ENCODE measurements at regions not wholly inside any gene's neighbourhood (a gene's known extent, or its start where the extent isn't known, plus 50 kb on each side); places are given as distances from the start of the nearest gene placed in this dataset.

DNA sequence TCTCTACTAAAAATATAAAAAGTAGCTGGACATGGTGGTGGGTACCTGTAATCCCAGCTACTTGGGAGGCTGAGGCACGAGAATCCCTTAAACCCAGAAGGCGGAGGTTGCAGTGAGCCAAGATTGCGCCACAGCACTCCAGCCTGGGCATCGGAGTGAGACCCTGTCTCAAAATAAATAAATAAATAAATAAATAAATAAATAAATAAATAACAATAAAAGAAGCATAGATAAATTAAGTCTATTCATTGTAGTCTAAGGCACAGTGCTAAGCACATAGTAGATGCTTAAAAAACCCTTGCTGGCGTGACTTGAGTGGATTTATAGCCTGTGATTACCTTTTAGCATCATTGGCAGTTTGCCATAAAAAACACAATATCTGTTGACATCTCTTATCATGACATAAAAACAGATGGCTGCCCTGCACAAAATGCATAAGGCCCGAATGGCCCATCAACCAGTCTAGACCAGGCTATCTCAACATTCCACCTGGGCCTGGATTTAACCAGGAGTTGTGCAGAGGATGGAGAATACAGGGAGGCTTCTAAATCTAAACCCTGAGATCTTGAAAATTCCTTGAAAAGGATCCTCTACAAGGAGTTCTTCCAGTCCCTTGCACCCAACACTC, 94.9 kb downstream of the PRLHR start:
- Histone ChIP-seq H3K9ac (ENCODE audit: extremely low read depth, low read length, poor library complexity, severe bottlenecking) (no peak overlapping the region), H3K27ac (ENCODE audit: low read depth, low read length) (no peak overlapping the region), H3K4me1 (ENCODE audit: control insufficient read depth, insufficient read depth, low read length) (no peaks in the 10 kb centered on the region), H3K4me3 (ENCODE audit: low read length) (no peak overlapping the region), H3K27me3 (ENCODE audit: control insufficient read depth, insufficient read depth, low read length, poor library complexity, severe bottlenecking) (no peaks in the 10 kb centered on the region), H3K36me3 (ENCODE audit: control insufficient read depth, insufficient read depth, low read length) (no peaks in the 10 kb centered on the region), H3K9me3 (ENCODE audit: control insufficient read depth, low read length) (no peaks in the 10 kb centered on the region)
- Mint-ChIP-seq H3K27ac (no peak overlapping the region), H3K36me3 (ENCODE audit: low read depth) (no peaks in the 10 kb centered on the region), H3K4me3 (no peak overlapping the region), H3K4me1 (peaks cover 4% of the 10 kb centered on the region), H3K27me3 (ENCODE audit: insufficient read depth) (peaks cover 3% of the 10 kb centered on the region), H3K9me3 (no peaks in the 10 kb centered on the region)
- TF ChIP-seq, protein P1, sequence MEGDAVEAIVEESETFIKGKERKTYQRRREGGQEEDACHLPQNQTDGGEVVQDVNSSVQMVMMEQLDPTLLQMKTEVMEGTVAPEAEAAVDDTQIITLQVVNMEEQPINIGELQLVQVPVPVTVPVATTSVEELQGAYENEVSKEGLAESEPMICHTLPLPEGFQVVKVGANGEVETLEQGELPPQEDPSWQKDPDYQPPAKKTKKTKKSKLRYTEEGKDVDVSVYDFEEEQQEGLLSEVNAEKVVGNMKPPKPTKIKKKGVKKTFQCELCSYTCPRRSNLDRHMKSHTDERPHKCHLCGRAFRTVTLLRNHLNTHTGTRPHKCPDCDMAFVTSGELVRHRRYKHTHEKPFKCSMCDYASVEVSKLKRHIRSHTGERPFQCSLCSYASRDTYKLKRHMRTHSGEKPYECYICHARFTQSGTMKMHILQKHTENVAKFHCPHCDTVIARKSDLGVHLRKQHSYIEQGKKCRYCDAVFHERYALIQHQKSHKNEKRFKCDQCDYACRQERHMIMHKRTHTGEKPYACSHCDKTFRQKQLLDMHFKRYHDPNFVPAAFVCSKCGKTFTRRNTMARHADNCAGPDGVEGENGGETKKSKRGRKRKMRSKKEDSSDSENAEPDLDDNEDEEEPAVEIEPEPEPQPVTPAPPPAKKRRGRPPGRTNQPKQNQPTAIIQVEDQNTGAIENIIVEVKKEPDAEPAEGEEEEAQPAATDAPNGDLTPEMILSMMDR (conservative IDR thresholded peaks at IDR 0.05): no peak
- DNase-seq: no peak
- 86 to 100% methylated on average over 1 to 5 of the region's 6 CpGs for WGBS, 2 experiments (ENCODE audit: insufficient coverage in 1 of 2, insufficient read length in 1 of 2)

DNA sequence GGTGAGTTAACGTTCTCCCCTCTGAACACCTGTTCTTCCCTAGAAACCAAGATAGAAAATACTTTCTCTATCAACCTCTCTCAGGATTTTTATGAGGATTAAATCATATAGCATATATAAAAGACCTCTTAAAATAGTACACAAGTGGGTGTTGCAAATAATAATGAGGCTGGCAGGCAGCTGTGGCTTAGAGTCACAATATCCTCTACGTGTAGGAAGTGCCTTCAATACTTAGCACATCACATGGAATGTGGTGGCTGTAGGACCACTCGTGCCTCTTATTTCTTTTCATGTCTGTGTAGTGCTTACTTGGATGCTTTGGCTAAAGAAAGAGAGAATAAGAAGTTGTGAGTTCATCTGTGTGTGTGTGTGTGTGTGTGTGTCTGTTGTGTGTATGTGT, 96.3 kb downstream of the PRLHR start:
- H3K27ac ChIP-seq (ENCODE audit: low read depth, low read length): no peak overlapping the region
- Mint-ChIP-seq H3K4me1 (no peaks in the 10 kb centered on the region), H3K9me3 (no peaks in the 10 kb centered on the region), H3K4me3 (no peak overlapping the region), H3K36me3 (ENCODE audit: low read depth) (no peaks in the 10 kb centered on the region), H3K27me3 (ENCODE audit: insufficient read depth) (peaks cover 3% of the 10 kb centered on the region), H3K27ac (no peak overlapping the region)
- no peak overlapping the region for H3K4me3 ChIP-seq (ENCODE audit: low read length)
- no peaks in the 10 kb centered on the region for H3K9me3 ChIP-seq (ENCODE audit: control insufficient read depth, low read length)
- 86 to 87% methylated on average over 1 to 3 of the region's 3 CpGs for WGBS, 2 experiments (ENCODE audit: insufficient coverage in 1 of 2, insufficient read length in 1 of 2)
- H3K4me1 ChIP-seq (ENCODE audit: control insufficient read depth, insufficient read depth, low read length): no peaks in the 10 kb centered on the region
- no peaks in the 10 kb centered on the region for H3K27me3 ChIP-seq (ENCODE audit: control insufficient read depth, insufficient read depth, low read length, poor library complexity, severe bottlenecking)
- no peak overlapping the region for H3K9ac ChIP-seq (ENCODE audit: extremely low read depth, low read length, poor library complexity, severe bottlenecking)
- no peaks in the 10 kb centered on the region for H3K36me3 ChIP-seq (ENCODE audit: control insufficient read depth, insufficient read depth, low read length)
- DNase-seq: no peak
- TF ChIP-seq, protein P1 (conservative IDR thresholded peaks at IDR 0.05): no peak

DNA sequence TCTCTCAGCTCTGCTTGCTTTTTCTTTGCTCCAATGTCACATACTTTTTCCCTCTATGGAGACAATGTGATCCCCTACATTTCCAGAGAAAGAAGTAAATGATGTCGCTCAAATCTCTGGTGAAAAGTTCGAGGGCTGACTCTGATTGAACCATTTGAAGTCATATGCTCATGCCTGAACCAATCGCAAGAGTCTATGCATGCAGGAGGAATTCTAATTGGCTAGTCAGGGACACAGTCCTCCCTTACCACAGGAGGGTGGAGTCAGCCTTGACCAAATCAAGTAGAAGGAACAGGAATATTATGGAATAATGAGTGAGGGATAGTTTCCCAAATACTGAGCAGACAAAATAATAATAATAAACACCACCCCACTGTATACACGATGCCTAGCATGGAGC, 96.8 kb downstream of the PRLHR start:
- H3K4me3 ChIP-seq (ENCODE audit: low read length): no peak overlapping the region
- WGBS, 2 experiments (ENCODE audit: insufficient coverage in 1 of 2, insufficient read length in 1 of 2): 87 to 89% methylated on average over 2 to 3 of the region's 4 CpGs
- H3K27me3 ChIP-seq (ENCODE audit: control insufficient read depth, insufficient read depth, low read length, poor library complexity, severe bottlenecking): no peaks in the 10 kb centered on the region
- H3K9me3 ChIP-seq (ENCODE audit: control insufficient read depth, low read length): no peaks in the 10 kb centered on the region
- TF ChIP-seq, protein P1 (conservative IDR thresholded peaks at IDR 0.05): no peak
- Mint-ChIP-seq H3K4me1 (no peaks in the 10 kb centered on the region), H3K36me3 (ENCODE audit: low read depth) (no peaks in the 10 kb centered on the region), H3K27ac (no peak overlapping the region), H3K27me3 (ENCODE audit: insufficient read depth) (no peaks in the 10 kb centered on the region), H3K9me3 (no peaks in the 10 kb centered on the region), H3K4me3 (no peak overlapping the region)
- H3K9ac ChIP-seq (ENCODE audit: extremely low read depth, low read length, poor library complexity, severe bottlenecking): no peak overlapping the region
- no peaks in the 10 kb centered on the region for H3K36me3 ChIP-seq (ENCODE audit: control insufficient read depth, insufficient read depth, low read length)
- H3K27ac ChIP-seq (ENCODE audit: low read depth, low read length): no peak overlapping the region
- no peak for DNase-seq
- no peaks in the 10 kb centered on the region for H3K4me1 ChIP-seq (ENCODE audit: control insufficient read depth, insufficient read depth, low read length)
